A549 (cell line): ENCODE measurements at regions not wholly inside any gene's neighbourhood (a gene's known extent, or its start where the extent isn't known, plus 50 kb on each side); places are given as distances from the start of the nearest gene placed in this dataset.

Source experiments
- CTCF ChIP-seq: fragments of >200 bp; sonication (Bioruptor Twin); formaldehyde crosslinking; IDR thresholded peaks from 3 replicates; pipeline ENCODE4 v1.5.1; 2016
- HMGXB4 ChIP-seq: fragments of 250-450 bp; sonication (Bioruptor Pico); IDR thresholded peaks from 2 replicates; pipeline ENCODE4 v1.5.0; 2021; ENCODE audit warnings: mild to moderate bottlenecking, moderate library complexity, borderline replicate concordance
- KDM1A ChIP-seq: fragments of 200-600 bp; sonication (generic); IDR thresholded peaks from 2 replicates; pipeline ENCODE4 v1.6.1; 2016; ENCODE audit warnings: low read depth, mild to moderate bottlenecking
- MAFK ChIP-seq: fragments of 450-650 bp; IDR thresholded peaks from 2 replicates; pipeline ENCODE4 v1.6.1; 2014; ENCODE audit not compliant: partially characterized antibody
- NR3C1 ChIP-seq: fragments of >200 bp; sonication (Bioruptor Twin); formaldehyde crosslinking; IDR thresholded peaks from 3 replicates; pipeline ENCODE4 v1.6.1; 2017

- no peak for TF ChIP-seq HMGXB4 (CRISPR knock-in tag)
- no peak for TF ChIP-seq CTCF
- TF ChIP-seq MAFK = no peak
- no peak for TF ChIP-seq KDM1A
- TF ChIP-seq NR3C1 = no peak
These were observed 180.9 kb upstream of the ROPN1 start for GRCh38 chr3:124172816-124173215.
